GM12872 (cell line): ENCODE measurements at regions not wholly inside any gene's neighbourhood (a gene's known extent, or its start where the extent isn't known, plus 50 kb on each side); places are given as distances from the start of the nearest gene placed in this dataset.

Experiments
- TF ChIP-seq, protein P1 (sequence below): IDR thresholded peaks from 3 replicates; pipeline ENCODE4 v1.5.1; 2011; ENCODE audit warnings: low read depth, mild to moderate bottlenecking, low read length, moderate library complexity; ENCODE audit not compliant: insufficient read depth

DNA sequence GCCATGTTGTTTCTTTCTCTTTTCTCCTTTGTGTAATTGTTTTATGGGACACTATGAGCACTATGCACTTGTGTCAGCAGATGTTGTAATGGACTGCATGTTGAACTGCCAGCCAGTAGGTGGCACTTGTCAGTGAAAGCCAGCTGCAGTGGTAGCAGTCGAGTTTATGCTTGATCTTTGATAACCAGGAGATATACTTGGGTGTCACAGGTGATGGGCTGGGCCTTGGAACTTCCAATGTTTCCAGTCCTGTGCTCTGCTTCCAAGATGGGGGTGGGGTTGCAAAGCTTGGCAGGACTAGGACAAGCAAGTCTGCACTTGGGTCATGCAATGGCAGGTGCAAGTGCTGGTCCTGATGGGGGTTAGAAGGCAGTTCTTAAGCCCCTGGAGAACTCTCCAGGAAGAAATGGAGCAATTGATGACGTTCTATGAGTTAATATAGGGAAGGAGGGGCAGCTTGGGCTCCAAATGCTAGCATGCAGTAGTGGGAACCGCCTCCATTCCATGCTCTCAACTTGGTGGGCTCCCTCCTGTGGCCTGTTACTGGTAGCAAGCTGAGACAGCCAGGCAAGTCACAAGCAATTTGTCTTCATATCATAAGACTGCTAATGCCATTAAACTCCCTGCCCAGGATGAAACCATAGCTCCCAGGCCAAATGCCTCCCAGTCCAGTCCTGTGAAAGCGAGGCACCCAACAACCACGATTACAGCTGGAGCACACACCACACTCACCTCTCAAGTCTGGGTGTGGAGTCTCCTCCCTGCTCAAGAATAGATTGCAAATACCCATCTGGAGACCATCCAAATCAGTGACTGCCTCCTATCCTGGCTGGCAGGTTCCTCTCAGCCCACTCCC is 287.2 kb downstream of the CGGBP1 start:
- TF ChIP-seq, protein P1, sequence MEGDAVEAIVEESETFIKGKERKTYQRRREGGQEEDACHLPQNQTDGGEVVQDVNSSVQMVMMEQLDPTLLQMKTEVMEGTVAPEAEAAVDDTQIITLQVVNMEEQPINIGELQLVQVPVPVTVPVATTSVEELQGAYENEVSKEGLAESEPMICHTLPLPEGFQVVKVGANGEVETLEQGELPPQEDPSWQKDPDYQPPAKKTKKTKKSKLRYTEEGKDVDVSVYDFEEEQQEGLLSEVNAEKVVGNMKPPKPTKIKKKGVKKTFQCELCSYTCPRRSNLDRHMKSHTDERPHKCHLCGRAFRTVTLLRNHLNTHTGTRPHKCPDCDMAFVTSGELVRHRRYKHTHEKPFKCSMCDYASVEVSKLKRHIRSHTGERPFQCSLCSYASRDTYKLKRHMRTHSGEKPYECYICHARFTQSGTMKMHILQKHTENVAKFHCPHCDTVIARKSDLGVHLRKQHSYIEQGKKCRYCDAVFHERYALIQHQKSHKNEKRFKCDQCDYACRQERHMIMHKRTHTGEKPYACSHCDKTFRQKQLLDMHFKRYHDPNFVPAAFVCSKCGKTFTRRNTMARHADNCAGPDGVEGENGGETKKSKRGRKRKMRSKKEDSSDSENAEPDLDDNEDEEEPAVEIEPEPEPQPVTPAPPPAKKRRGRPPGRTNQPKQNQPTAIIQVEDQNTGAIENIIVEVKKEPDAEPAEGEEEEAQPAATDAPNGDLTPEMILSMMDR: peak; percentile 87

DNA sequence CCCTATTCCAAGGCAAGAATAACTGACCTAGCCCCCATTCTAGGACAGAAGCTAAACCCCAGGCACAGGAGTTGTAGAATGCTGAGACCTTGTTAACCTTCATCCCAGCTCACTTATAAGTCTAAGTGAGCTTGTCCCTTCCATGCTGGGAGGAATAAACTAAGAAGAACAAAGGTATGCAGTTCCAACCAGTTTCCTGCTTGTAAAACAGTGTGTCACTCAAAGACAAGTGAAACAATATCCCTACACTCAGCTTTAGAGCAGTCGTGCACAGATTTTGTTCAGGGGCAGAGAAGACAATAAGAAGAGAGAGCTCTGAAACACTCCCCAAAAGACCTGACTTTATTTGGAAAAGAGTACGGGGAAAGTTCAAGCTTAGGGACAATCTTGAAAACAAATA is 292.1 kb downstream of the CGGBP1 start:
- TF ChIP-seq, protein P1: no peak

DNA sequence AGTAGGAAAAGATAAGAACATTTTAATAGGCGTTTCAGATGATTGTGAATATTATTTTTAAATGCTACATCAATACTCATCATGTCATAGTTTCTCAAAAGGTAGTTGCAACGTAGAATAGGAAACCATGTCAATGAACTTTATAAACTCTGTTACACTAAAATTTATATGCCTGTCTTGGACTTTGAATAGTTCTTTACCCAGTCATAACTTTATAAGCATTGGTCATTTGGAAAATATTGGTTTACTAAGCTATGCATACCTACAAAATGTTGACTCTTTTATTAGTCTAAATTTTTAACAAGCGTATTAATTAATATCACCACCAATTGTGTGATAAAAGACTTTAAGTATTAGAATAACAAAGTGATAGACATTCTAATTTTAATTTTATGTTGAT is 293.5 kb downstream of the CGGBP1 start:
- TF ChIP-seq, protein P1: no peak

DNA sequence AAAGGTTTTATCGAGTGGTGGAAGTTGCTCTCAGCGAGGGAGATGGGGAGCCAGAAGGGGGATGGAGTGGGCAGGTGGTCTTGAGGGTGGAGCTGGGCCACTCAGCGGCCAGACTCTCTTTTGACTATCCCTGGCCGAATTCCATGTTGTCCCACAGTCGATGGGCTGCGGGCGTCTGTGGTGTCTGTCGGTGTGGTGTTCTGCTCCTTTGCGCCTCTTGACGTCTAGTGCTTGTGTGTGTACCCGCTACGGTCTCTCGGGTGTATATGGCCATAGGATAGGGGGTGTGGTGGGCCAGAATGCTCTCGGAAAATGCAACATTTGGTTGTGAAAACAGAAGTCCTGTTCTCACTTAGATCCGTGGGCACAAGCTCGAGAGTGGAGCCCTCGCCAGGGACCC is 297.0 kb downstream of the CGGBP1 start:
- TF ChIP-seq, protein P1: no peak

DNA sequence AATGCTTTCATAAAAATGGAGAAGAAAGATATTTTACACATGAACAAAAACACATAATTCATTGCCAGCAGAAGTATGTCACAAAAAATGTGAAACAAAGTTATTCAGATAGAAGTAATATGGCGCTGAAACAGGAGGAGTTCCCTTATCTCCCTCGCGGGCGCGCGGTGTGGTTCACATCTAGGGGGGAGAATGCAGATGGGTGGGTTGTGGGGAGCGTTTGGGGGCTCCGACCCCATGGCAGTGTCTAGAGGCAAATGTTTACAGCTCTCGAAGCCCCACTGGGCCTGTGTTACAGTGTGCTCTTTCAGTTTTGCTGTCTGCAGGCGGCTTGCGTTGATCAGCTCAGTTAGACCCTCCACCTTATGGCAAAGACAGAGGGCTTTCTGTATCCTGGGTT is 297.5 kb downstream of the CGGBP1 start:
- TF ChIP-seq, protein P1: no peak

DNA sequence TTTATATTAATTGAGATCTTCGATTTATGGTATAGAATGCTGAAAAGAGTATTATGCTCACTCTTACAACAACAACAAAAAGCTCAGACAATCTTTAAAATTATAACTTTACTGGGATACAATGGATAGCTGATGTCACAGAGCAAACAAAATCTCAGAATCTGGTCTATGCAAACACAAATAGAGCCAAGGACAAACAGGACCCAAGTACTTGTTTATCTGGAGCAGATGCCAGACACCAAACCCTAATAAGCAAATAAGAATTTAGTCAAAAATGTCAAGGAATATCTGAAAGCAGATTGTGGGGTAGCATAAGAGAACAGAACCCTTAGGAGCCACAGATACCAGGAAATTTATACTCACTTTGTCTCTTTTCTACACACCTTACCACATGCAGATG is 302.2 kb downstream of the CGGBP1 start:
- TF ChIP-seq, protein P1: no peak

DNA sequence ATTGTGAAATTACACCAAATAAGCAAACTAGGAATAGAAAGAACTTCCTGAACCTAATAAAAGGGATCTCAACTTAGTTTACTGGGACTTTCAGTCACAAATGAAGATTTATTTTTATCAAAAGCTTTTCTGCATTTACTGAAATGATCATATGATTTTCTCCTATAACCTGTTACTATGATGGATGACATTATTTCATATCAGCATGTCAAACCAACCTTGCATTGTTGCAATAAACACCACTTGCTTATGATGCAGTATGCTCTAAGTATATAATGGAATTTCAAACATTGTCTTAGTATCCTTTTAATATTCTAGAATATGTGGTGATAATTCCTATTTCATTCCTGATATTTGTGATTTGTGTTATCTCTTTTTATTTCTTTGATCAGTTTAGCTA is 303.0 kb downstream of the CGGBP1 start:
- TF ChIP-seq, protein P1: no peak
